PC-9 (cell line): ENCODE measurements at regions not wholly inside any gene's neighbourhood (a gene's known extent, or its start where the extent isn't known, plus 50 kb on each side); places are given as distances from the start of the nearest gene placed in this dataset.

Experiments
- BruUV-seq: library from RNA; stranded (reverse); fragments of 400-500 nt; replicated peaks from 2 replicates; lab custom pipeline; 2021; lab: Mats Ljungman, UMichigan
- CTCF ChIA-PET: fragments of 300-600 bp; sonication (Branson Sonifier 250); formaldehyde crosslinking; loops from one replicate; lab custom pipeline; 2022; ENCODE audit warnings: antibody characterized with exemption; lab: Charles Lee
- POLR2A ChIA-PET: fragments of 300-600 bp; sonication (Branson Sonifier 250); formaldehyde crosslinking; loops from one replicate; lab custom pipeline; 2022; ENCODE audit warnings: antibody characterized with exemption; ENCODE audit not compliant: unreplicated experiment; lab: Charles Lee
- DNase-seq, 2 experiments: peaks; one replicate each; pipeline versions ENCODE4 v3.0.0 to v3.0.0-alpha.2; 2015 to 2022; ENCODE audit warnings: mixed read lengths in 1 of 2
- H2AFZ ChIP-seq: fragments of 200-600 bp; sonication (generic); 2 replicates; pipeline ENCODE4 v1.8.1; 2017; ENCODE audit warnings: antibody characterized with exemption
- H3F3A ChIP-seq: fragments of 200-600 bp; sonication (generic); 2 replicates; pipeline ENCODE4 v1.8.1; 2017; ENCODE audit warnings: antibody characterized with exemption, mild to moderate bottlenecking, low read depth; ENCODE audit not compliant: insufficient read depth
- H3K27ac ChIP-seq: fragments of 200-600 bp; sonication (generic); 2 replicates; pipeline ENCODE4 v1.6.1; 2016; ENCODE audit warnings: mixed run types
- H3K27me3 ChIP-seq: fragments of 200-600 bp; sonication (generic); 2 replicates; pipeline ENCODE4 v1.6.1; 2016; ENCODE audit warnings: low read depth, mixed run types; ENCODE audit not compliant: insufficient read depth
- H3K36me3 ChIP-seq: fragments of 200-600 bp; sonication (generic); 2 replicates; pipeline ENCODE4 v1.6.1; 2016; ENCODE audit warnings: low read depth, mixed run types
- H3K4me1 ChIP-seq: fragments of 200-600 bp; sonication (generic); replicated peaks from 2 replicates; pipeline ENCODE4 v1.6.1; 2016; ENCODE audit warnings: mixed run types; ENCODE audit not compliant: insufficient read depth
- H3K4me2 ChIP-seq: fragments of 200-600 bp; sonication (generic); 2 replicates; pipeline ENCODE4 v1.6.1; 2017; ENCODE audit warnings: mixed run types
- H3K4me3 ChIP-seq: fragments of 200-600 bp; sonication (generic); 2 replicates; pipeline ENCODE4 v1.6.1; 2016; ENCODE audit warnings: mixed run types
- H3K79me2 ChIP-seq: fragments of 200-600 bp; sonication (generic); 2 replicates; pipeline ENCODE4 v1.6.1; 2017; ENCODE audit warnings: low read depth, mixed run types
- H3K9me2 ChIP-seq: fragments of 200-600 bp; sonication (generic); 2 replicates; pipeline ENCODE4 v1.8.1; 2017; ENCODE audit warnings: mild to moderate bottlenecking; ENCODE audit not compliant: insufficient read depth
- H3K9me3 ChIP-seq: fragments of 200-600 bp; sonication (generic); 2 replicates; pipeline ENCODE4 v1.8.1; 2016; ENCODE audit warnings: low read depth; ENCODE audit not compliant: insufficient read depth
- H4K20me1 ChIP-seq: fragments of 200-600 bp; sonication (generic); 2 replicates; pipeline ENCODE4 v1.8.1; 2017; ENCODE audit not compliant: insufficient read depth
- EZH2 ChIP-seq: fragments of 200-600 bp; sonication (generic); IDR thresholded peaks from 2 replicates; pipeline ENCODE4 v1.8.0; 2017; ENCODE audit warnings: antibody characterized with exemption, low read depth
- intact Hi-C: fragments of 100-400 bp; cut with micrococcal nuclease; formaldehyde crosslinking; loops from one replicate; pipeline ENCODE4 v1.10.0; 2022; ENCODE audit not compliant: unreplicated experiment
- TF ChIP-seq, protein P1 (sequence below): fragments of 200-600 bp; sonication (generic); conservative IDR thresholded peaks from 2 replicates; pipeline ENCODE4 v1.6.1; 2017; ENCODE audit warnings: mixed run types, antibody characterized with exemption, mild to moderate bottlenecking, moderate library complexity

- no peaks in the 10 kb centered on the region for H3K27me3 ChIP-seq
- no peaks in the 10 kb centered on the region for H3K9me3 ChIP-seq
- no peaks in the 10 kb centered on the region for H3K4me1 ChIP-seq
- no peaks in the 10 kb centered on the region for H3K79me2 ChIP-seq
- no peaks in the 10 kb centered on the region for H3F3A ChIP-seq
- DNase-seq: no peak
- H3K4me3 ChIP-seq: no peak overlapping the region
- no peak overlapping the region for H2AFZ ChIP-seq
- POLR2A ChIA-PET: no interaction called here
- intact Hi-C loops: no loop called here
- CTCF ChIA-PET: no interaction called here
- H3K36me3 ChIP-seq: no peaks in the 10 kb centered on the region
- no peak overlapping the region for H3K4me2 ChIP-seq
- no peak overlapping the region for H3K27ac ChIP-seq
- no TSS peak for BruUV-seq
- no peaks in the 10 kb centered on the region for H4K20me1 ChIP-seq
- no peaks in the 10 kb centered on the region for H3K9me2 ChIP-seq
- TF ChIP-seq EZH2: no peak
- TF ChIP-seq, protein P1, sequence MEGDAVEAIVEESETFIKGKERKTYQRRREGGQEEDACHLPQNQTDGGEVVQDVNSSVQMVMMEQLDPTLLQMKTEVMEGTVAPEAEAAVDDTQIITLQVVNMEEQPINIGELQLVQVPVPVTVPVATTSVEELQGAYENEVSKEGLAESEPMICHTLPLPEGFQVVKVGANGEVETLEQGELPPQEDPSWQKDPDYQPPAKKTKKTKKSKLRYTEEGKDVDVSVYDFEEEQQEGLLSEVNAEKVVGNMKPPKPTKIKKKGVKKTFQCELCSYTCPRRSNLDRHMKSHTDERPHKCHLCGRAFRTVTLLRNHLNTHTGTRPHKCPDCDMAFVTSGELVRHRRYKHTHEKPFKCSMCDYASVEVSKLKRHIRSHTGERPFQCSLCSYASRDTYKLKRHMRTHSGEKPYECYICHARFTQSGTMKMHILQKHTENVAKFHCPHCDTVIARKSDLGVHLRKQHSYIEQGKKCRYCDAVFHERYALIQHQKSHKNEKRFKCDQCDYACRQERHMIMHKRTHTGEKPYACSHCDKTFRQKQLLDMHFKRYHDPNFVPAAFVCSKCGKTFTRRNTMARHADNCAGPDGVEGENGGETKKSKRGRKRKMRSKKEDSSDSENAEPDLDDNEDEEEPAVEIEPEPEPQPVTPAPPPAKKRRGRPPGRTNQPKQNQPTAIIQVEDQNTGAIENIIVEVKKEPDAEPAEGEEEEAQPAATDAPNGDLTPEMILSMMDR: no peak
Observed at GRCh38 chr1:30356839-30357238, 366.5 kb downstream of the MATN1 start.

GRCh38 chr1:30354410-30354809 is 369.0 kb downstream of the MATN1 start:
- Histone ChIP-seq H2AFZ (no peak overlapping the region), H3K27ac (no peak overlapping the region), H4K20me1 (no peaks in the 10 kb centered on the region), H3K4me3 (no peak overlapping the region), H3F3A (no peaks in the 10 kb centered on the region), H3K79me2 (no peaks in the 10 kb centered on the region), H3K9me2 (no peaks in the 10 kb centered on the region), H3K27me3 (no peaks in the 10 kb centered on the region), H3K36me3 (no peaks in the 10 kb centered on the region), H3K4me1 (no peaks in the 10 kb centered on the region), H3K9me3 (no peaks in the 10 kb centered on the region), H3K4me2 (no peak overlapping the region)
- intact Hi-C loops: no loop called here
- CTCF ChIA-PET: interaction anchor here (0.6 kb wide), 1 partner anchor 974 kb away, joined by 3 read pairs; no protein-coding TSS in a partner anchor
- no peak for TF ChIP-seq EZH2
- TF ChIP-seq, protein P1: no peak
- POLR2A ChIA-PET: no interaction called here
- no peak for DNase-seq
- no TSS peak for BruUV-seq

DNA sequence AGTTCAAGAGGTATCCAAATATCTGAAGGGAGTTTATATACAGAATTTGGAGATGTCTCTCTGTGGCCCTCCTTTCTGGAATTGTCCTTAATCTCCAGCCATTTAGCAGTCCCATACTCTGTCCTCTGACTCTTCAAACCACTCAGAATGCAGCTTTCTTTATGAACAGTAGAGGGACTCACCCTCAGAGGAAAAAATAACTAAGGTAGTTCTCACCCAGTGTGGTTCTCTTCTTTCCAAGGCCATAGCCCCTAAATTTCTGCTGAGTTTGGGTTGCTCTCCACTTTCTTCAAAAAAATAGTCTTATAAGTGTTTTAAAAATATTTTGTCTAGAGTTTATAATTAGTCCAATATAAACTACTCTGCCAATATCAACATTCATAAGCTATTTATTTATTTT is 369.7 kb downstream of the MATN1 start:
- no TSS peak for BruUV-seq
- H2AFZ ChIP-seq: no peak overlapping the region
- intact Hi-C loops: no loop called here

More for the DNA sequence above, 369.7 kb downstream of the MATN1 start:
- CTCF ChIA-PET: no interaction called here
- H3F3A ChIP-seq: no peaks in the 10 kb centered on the region
- TF ChIP-seq EZH2: no peak
- TF ChIP-seq, protein P1: peak; percentile 33; the same call in 1 of the 2 replicates
- no peaks in the 10 kb centered on the region for H4K20me1 ChIP-seq
- H3K9me3 ChIP-seq: no peaks in the 10 kb centered on the region
- H3K36me3 ChIP-seq: no peaks in the 10 kb centered on the region
- H3K9me2 ChIP-seq: no peaks in the 10 kb centered on the region
- H3K4me2 ChIP-seq: no peak overlapping the region
- POLR2A ChIA-PET: no interaction called here
- no peak overlapping the region for H3K27ac ChIP-seq
- DNase-seq: no peak
- no peaks in the 10 kb centered on the region for H3K4me1 ChIP-seq
- H3K27me3 ChIP-seq: no peaks in the 10 kb centered on the region
- no peak overlapping the region for H3K4me3 ChIP-seq
- H3K79me2 ChIP-seq: no peaks in the 10 kb centered on the region
